ENCODE measurements at regions not wholly inside any gene's neighbourhood (a gene's known extent, or its start where the extent isn't known, plus 50 kb on each side); places are given as distances from the start of the nearest gene placed in this dataset.
"Not testable (repeated sequence)": the region's sequence is repeated elsewhere in the genome, so short reads cannot be mapped to it uniquely, and the experiment has no call there.

- not testable (repeated sequence) for DNase-seq (ENCODE audit: low read depth)
These were observed 395.6 kb upstream of the MGMT start for GRCh38 chr10:129071411-129071810.

GRCh38 chr10:129074939-129075338 lies 392.1 kb upstream of the MGMT start:
- DNase-seq (ENCODE audit: low read depth), result no peak

- DNase-seq (ENCODE audit: low read depth), result no peak
These were observed 391.5 kb upstream of the MGMT start for GRCh38 chr10:129075508-129075907.

GRCh38 chr10:129075927-129076326 lies 391.1 kb upstream of the MGMT start:
- no peak for DNase-seq (ENCODE audit: low read depth)

- no peak for DNase-seq (ENCODE audit: low read depth)
These were observed 388.7 kb upstream of the MGMT start for GRCh38 chr10:129078346-129078745.

- DNase-seq (ENCODE audit: low read depth), result no peak
These were observed 388.3 kb upstream of the MGMT start for GRCh38 chr10:129078746-129079145.

GRCh38 chr10:129079705-129080104 lies 387.3 kb upstream of the MGMT start:
- no peak for DNase-seq (ENCODE audit: low read depth)

- DNase-seq (ENCODE audit: low read depth), result no peak
These were observed 381.2 kb upstream of the MGMT start for GRCh38 chr10:129085811-129086210.

- DNase-seq (ENCODE audit: low read depth), result no peak
These were observed 377.7 kb upstream of the MGMT start for GRCh38 chr10:129089341-129089740.

GRCh38 chr10:129090165-129090564 lies 376.9 kb upstream of the MGMT start:
- DNase-seq (ENCODE audit: low read depth), result no peak

- DNase-seq (ENCODE audit: low read depth), result no peak
These were observed 376.2 kb upstream of the MGMT start for GRCh38 chr10:129090618-129091366.

GRCh38 chr10:129093641-129094040 lies 373.4 kb upstream of the MGMT start:
- no peak for DNase-seq (ENCODE audit: low read depth)

- no peak for DNase-seq (ENCODE audit: low read depth)
These were observed 372.8 kb upstream of the MGMT start for GRCh38 chr10:129094233-129094632.

- DNase-seq (ENCODE audit: low read depth), result no peak
These were observed 372.2 kb upstream of the MGMT start for GRCh38 chr10:129094861-129095260.

- no peak for DNase-seq (ENCODE audit: low read depth)
These were observed 371.4 kb upstream of the MGMT start for GRCh38 chr10:129095680-129096064.

- DNase-seq (ENCODE audit: low read depth), result peak; percentile 93
These were observed 370.7 kb upstream of the MGMT start for GRCh38 chr10:129096065-129096984.

- DNase-seq (ENCODE audit: low read depth), result no peak
These were observed 369.2 kb upstream of the MGMT start for GRCh38 chr10:129097776-129098330.

- DNase-seq (ENCODE audit: low read depth), result no peak
These were observed 368.5 kb upstream of the MGMT start for GRCh38 chr10:129098517-129098916.

GRCh38 chr10:129099486-129099885 lies 367.6 kb upstream of the MGMT start:
- DNase-seq (ENCODE audit: low read depth), result no peak

GRCh38 chr10:129099992-129100391 lies 367.0 kb upstream of the MGMT start:
- no peak for DNase-seq (ENCODE audit: low read depth)

- no peak for DNase-seq (ENCODE audit: low read depth)
These were observed 365.6 kb upstream of the MGMT start for GRCh38 chr10:129101232-129101980.
